MM.1S (cell line): ENCODE measurements at regions not wholly inside any gene's neighbourhood (a gene's known extent, or its start where the extent isn't known, plus 50 kb on each side); places are given as distances from the start of the nearest gene placed in this dataset.

Source experiments
- DNase-seq: peaks from one replicate; pipeline ENCODE4 v3.0.0-alpha.2; 2015
- H2AFZ ChIP-seq: fragments of 300-600 bp; sonication (generic); 2 replicates; pipeline ENCODE4 v1.6.0; 2016; ENCODE audit warnings: antibody characterized with exemption, low read length
- H3F3A ChIP-seq: fragments of 300-600 bp; sonication (generic); 2 replicates; pipeline ENCODE4 v1.6.1; 2016; ENCODE audit warnings: mild to moderate bottlenecking, antibody characterized with exemption, low read length, moderate library complexity, mixed read lengths; ENCODE audit not compliant: insufficient read depth
- H3K27ac ChIP-seq: fragments of 300-600 bp; sonication (generic); 2 replicates; pipeline ENCODE4 v1.5.1; 2016; ENCODE audit warnings: mild to moderate bottlenecking, low read length
- H3K27me3 ChIP-seq: fragments of 300-600 bp; sonication (generic); replicated peaks from 2 replicates; pipeline ENCODE4 v1.6.0; 2016; ENCODE audit warnings: low read length; ENCODE audit not compliant: insufficient read depth
- H3K36me3 ChIP-seq: fragments of 300-600 bp; sonication (generic); replicated peaks from 2 replicates; pipeline ENCODE4 v1.6.1; 2016; ENCODE audit warnings: mild to moderate bottlenecking, low read length, mixed read lengths; ENCODE audit not compliant: insufficient read depth
- H3K4me1 ChIP-seq: fragments of 300-600 bp; sonication (generic); 2 replicates; pipeline ENCODE4 v1.6.1; 2016; ENCODE audit warnings: low read length, mixed read lengths
- H3K4me2 ChIP-seq: fragments of 300-600 bp; sonication (generic); 2 replicates; pipeline ENCODE4 v1.6.0; 2016; ENCODE audit warnings: low read depth, low read length
- H3K4me3 ChIP-seq: fragments of 300-600 bp; sonication (generic); 2 replicates; pipeline ENCODE4 v1.5.1; 2016; ENCODE audit warnings: low read length, mixed read lengths
- H3K79me2 ChIP-seq: fragments of 300-600 bp; sonication (generic); 2 replicates; pipeline ENCODE4 v1.6.1; 2016; ENCODE audit warnings: mixed run types, low read length, mixed read lengths
- H3K9ac ChIP-seq: fragments of 300-600 bp; sonication (generic); 2 replicates; pipeline ENCODE4 v1.6.1; 2016; ENCODE audit warnings: low read length, mixed read lengths
- H3K9me2 ChIP-seq: fragments of 300-600 bp; sonication (generic); replicated peaks from 2 replicates; pipeline ENCODE4 v1.6.1; 2016; ENCODE audit warnings: mild to moderate bottlenecking, low read length, mixed read lengths; ENCODE audit not compliant: insufficient read depth
- H3K9me3 ChIP-seq: fragments of 300-600 bp; sonication (generic); replicated peaks from 2 replicates; pipeline ENCODE4 v1.6.1; 2016; ENCODE audit warnings: mild to moderate bottlenecking, low read length, mixed read lengths; ENCODE audit not compliant: insufficient read depth
- H4K20me1 ChIP-seq: fragments of 300-600 bp; sonication (generic); 2 replicates; pipeline ENCODE4 v1.6.1; 2016; ENCODE audit warnings: mild to moderate bottlenecking, low read length, moderate library complexity, mixed read lengths; ENCODE audit not compliant: insufficient read depth
- CTCF ChIP-seq: fragments of 300-600 bp; sonication (generic); IDR thresholded peaks from 2 replicates; pipeline ENCODE4 v1.5.1; 2016; ENCODE audit warnings: antibody characterized with exemption, low read length, mixed read lengths
- EZH2 ChIP-seq: fragments of 300-600 bp; sonication (generic); optimal IDR thresholded peaks from 2 replicates; pipeline ENCODE3; 2017; ENCODE audit warnings: low read depth, mild to moderate bottlenecking, antibody characterized with exemption, low read length, mixed read lengths
- EZH2phosphoT487 ChIP-seq: fragments of 300-600 bp; sonication (generic); IDR thresholded peaks from 2 replicates; pipeline ENCODE4 v1.6.1; 2018; ENCODE audit warnings: antibody characterized with exemption, low read length

DNA sequence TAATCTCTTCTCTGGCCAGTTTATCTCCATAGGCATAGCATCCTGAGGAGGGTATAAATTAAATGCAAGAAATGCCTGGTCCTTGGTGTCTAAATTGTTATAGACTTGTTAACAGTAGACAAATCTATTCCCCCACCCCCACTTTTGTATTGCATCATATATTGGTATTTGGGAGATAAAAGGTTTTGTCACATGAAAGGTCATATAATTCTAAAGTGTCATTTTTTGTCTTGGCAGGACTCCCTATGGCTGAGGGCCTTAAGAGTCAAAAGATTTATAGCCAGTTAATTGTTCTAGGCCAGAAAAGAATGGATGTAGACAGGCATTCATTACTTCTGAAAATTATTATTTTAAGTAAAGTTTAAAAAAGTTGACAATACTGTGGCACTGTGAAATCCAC is 90.3 kb upstream of the MOCS2 start:
- H3K27ac ChIP-seq, result no peak overlapping the region
- no peaks in the 10 kb centered on the region for H3K9me2 ChIP-seq
- H3K9ac ChIP-seq, result no peak overlapping the region
- no peak overlapping the region for H3K4me3 ChIP-seq
- H3K36me3 ChIP-seq, result no peaks in the 10 kb centered on the region
- H3K4me1 ChIP-seq, result no peaks in the 10 kb centered on the region
- H2AFZ ChIP-seq, result no peak overlapping the region
- TF ChIP-seq EZH2phosphoT487 (no peak), EZH2 (no peak), CTCF (no peak)
- no peaks in the 10 kb centered on the region for H3F3A ChIP-seq
- H4K20me1 ChIP-seq, result no peaks in the 10 kb centered on the region
- DNase-seq, result no peak
- H3K27me3 ChIP-seq, result no peaks in the 10 kb centered on the region
- no peak overlapping the region for H3K4me2 ChIP-seq
- H3K79me2 ChIP-seq, result no peaks in the 10 kb centered on the region
- no peaks in the 10 kb centered on the region for H3K9me3 ChIP-seq

- Histone ChIP-seq H3K9me2 (no peaks in the 10 kb centered on the region), H3F3A (no peaks in the 10 kb centered on the region), H3K4me2 (no peak overlapping the region), H3K36me3 (no peaks in the 10 kb centered on the region), H2AFZ (no peak overlapping the region), H3K27ac (no peak overlapping the region), H3K27me3 (no peaks in the 10 kb centered on the region), H3K9ac (no peak overlapping the region), H3K4me3 (no peak overlapping the region), H3K79me2 (no peaks in the 10 kb centered on the region), H4K20me1 (no peaks in the 10 kb centered on the region), H3K4me1 (no peaks in the 10 kb centered on the region), H3K9me3 (no peaks in the 10 kb centered on the region)
- no peak for DNase-seq
- TF ChIP-seq EZH2phosphoT487 (no peak), EZH2 (no peak), CTCF (no peak)
Observed at GRCh38 chr5:53200306-53200705, 90.7 kb upstream of the MOCS2 start.

DNA sequence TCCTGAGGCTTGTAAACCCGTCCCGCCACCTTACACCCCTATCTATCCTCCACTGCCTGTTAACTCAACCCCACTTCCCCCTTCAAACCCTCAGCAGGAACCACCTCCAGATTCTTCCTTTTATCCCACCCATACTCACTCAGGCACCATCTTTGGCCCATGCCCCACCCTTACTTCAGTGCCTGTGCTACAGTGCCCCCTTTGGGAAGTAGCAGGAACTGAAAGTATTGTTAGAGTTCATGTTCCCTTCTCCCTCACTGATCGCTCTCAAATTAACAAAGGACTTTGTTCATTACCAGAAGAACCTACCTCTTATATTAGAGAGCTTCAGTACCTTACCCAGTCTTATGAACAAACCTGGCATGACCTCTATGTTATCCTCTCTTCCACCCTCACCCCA is 92.2 kb upstream of the MOCS2 start:
- H3K4me2 ChIP-seq, result no peak overlapping the region
- TF ChIP-seq EZH2phosphoT487 (no peak), CTCF (no peak), EZH2 (no peak)
- no peak overlapping the region for H3K27ac ChIP-seq
- H3K9me3 ChIP-seq, result no peaks in the 10 kb centered on the region
- H3K36me3 ChIP-seq, result no peaks in the 10 kb centered on the region
- DNase-seq, result no peak
- no peaks in the 10 kb centered on the region for H3K4me1 ChIP-seq
- H3K4me3 ChIP-seq, result no peak overlapping the region
- H4K20me1 ChIP-seq, result no peaks in the 10 kb centered on the region
- H3F3A ChIP-seq, result no peaks in the 10 kb centered on the region
- no peaks in the 10 kb centered on the region for H3K27me3 ChIP-seq
- no peaks in the 10 kb centered on the region for H3K79me2 ChIP-seq
- H3K9me2 ChIP-seq, result no peaks in the 10 kb centered on the region
- H3K9ac ChIP-seq, result no peak overlapping the region
- no peak overlapping the region for H2AFZ ChIP-seq

DNA sequence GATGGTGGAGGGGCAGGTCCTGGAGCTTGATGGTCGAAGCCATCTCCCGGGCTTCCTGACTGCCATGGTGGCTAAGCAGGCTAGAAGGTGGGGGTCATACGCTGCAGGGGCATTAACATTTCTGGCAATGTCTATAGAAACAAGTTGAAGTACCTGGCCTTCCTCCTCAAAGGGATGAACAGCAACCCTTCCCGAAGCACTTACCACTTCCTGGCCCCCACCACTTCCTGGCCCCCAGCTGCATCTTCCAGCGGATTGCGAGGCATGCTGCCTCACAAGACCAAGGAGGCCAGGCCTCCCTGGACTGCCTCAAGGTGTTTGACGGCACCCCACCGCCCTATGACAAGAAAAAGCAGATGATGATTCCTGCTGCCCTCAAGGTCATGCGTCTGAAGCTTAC is 97.0 kb upstream of the MOCS2 start:
- Histone ChIP-seq H3K4me2 (no peak overlapping the region), H3K4me1 (no peaks in the 10 kb centered on the region), H3K27ac (no peak overlapping the region), H3K9me3 (no peaks in the 10 kb centered on the region), H4K20me1 (no peaks in the 10 kb centered on the region), H3K9me2 (no peaks in the 10 kb centered on the region), H2AFZ (no peak overlapping the region), H3K36me3 (no peaks in the 10 kb centered on the region), H3K9ac (no peak overlapping the region), H3K79me2 (no peaks in the 10 kb centered on the region), H3K4me3 (no peak overlapping the region), H3F3A (no peaks in the 10 kb centered on the region), H3K27me3 (no peaks in the 10 kb centered on the region)
- no peak for TF ChIP-seq CTCF
- no peak for TF ChIP-seq EZH2phosphoT487
- TF ChIP-seq EZH2, result no peak
- no peak for DNase-seq
